K562 (cell line): ENCODE measurements at regions not wholly inside any gene's neighbourhood (a gene's known extent, or its start where the extent isn't known, plus 50 kb on each side); places are given as distances from the start of the nearest gene placed in this dataset.

Experiments used
- ATAC-seq: fragments of 200-7000 bp; cut with Tn5 transposase; 3 replicates; pipeline ENCODE4 v1.9.1; 2020; ENCODE audit warnings: moderate library complexity
- BruUV-seq: library from RNA; stranded (reverse); fragments of 400-500 nt; replicated peaks from 2 replicates; lab custom pipeline; 2021; lab: Mats Ljungman, UMichigan
- CTCF ChIA-PET: fragments of 300-600 bp; formaldehyde crosslinking; extraction: SDS; loops from one replicate; lab custom pipeline; 2021; ENCODE audit warnings: low intra/inter-chr PET ratio; lab: Yijun Ruan, JAX
- POLR2A ChIA-PET: fragments of 300-600, 350-650 bp; sonication (Branson Sonifier 250); formaldehyde crosslinking; extraction: SDS; loops from one replicate; lab custom pipeline; 2021; ENCODE audit warnings: antibody characterized with exemption, inconsistent platforms; lab: Yijun Ruan, JAX
- DNase-seq, 4 experiments: peaks; one replicate each; pipeline versions ENCODE4 v3.0.0 to v3.0.0-alpha.2; 2011 to 2018; ENCODE audit warnings: low spot score in 3 of 4, mixed read lengths in 3 of 4; ENCODE audit errors: extremely low read depth in 1 of 4
- FAIRE-seq: peaks from 2 replicates; lab custom pipeline; 2011; peaks lifted over from hg19 to GRCh38; lab: Jason Lieb, UNC
- H2AFZ ChIP-seq: 2 replicates; pipeline ENCODE4 v1.6.0; 2011; ENCODE audit warnings: low read depth, low read length, control low read depth, inconsistent platforms
- H3K27ac ChIP-seq: fragments of 200-600 bp; 3 replicates; pipeline ENCODE4 v1.8.0; 2011; ENCODE audit warnings: low read depth, mild to moderate bottlenecking, control low read depth, inconsistent platforms, low read length, moderate library complexity, mixed read lengths; ENCODE audit errors: extremely low read depth
- H3K27me3 ChIP-seq, 2 experiments: fragments of 300-600 bp in 1 of 2; 2 replicates in 1 of 2; 3 replicates in 1 of 2; pipeline versions ENCODE4 v1.6.0 to v1.8.0; 2011; ENCODE audit warnings: inconsistent platforms in 2 of 2, low read length in 2 of 2, mild to moderate bottlenecking in 1 of 2, mixed read lengths in 1 of 2, moderate library complexity in 1 of 2; ENCODE audit not compliant: control insufficient read depth in 2 of 2, insufficient read depth in 2 of 2
- H3K36me3 ChIP-seq: fragments of 300-600 bp; 3 replicates; pipeline ENCODE4 v1.8.0; 2011; ENCODE audit warnings: mild to moderate bottlenecking, low read length, inconsistent platforms; ENCODE audit not compliant: control insufficient read depth, insufficient read depth
- H3K4me1 ChIP-seq, 2 experiments: fragments of 200-600 bp in 1 of 2; replicated peaks in 1 of 2; 2 replicates in 1 of 2; 3 replicates in 1 of 2; pipeline versions ENCODE4 v1.5.1 to v1.8.0; 2011; ENCODE audit warnings: inconsistent platforms in 2 of 2, low read length in 2 of 2, mild to moderate bottlenecking in 1 of 2, mixed read lengths in 1 of 2, moderate library complexity in 1 of 2; ENCODE audit not compliant: control insufficient read depth in 2 of 2, insufficient read depth in 2 of 2
- H3K4me2 ChIP-seq: 2 replicates; pipeline ENCODE4 v1.6.1; 2011; ENCODE audit warnings: low read length, control low read depth, inconsistent platforms, mixed read lengths; ENCODE audit not compliant: insufficient read depth
- H3K4me3 ChIP-seq: fragments of 200-600 bp; sonication (generic), shearing (Covaris generic); 2 replicates; pipeline ENCODE4 v1.5.1; 2016; ENCODE audit warnings: control low read depth, inconsistent platforms
- H3K79me2 ChIP-seq: fragments of 200-600 bp; 3 replicates; pipeline ENCODE4 v1.8.0; 2011; ENCODE audit warnings: low read length, inconsistent platforms; ENCODE audit not compliant: control insufficient read depth, insufficient read depth
- H3K9ac ChIP-seq, 2 experiments: 2 replicates each; pipeline versions ENCODE4 v1.6.0 to v1.6.1; 2011; ENCODE audit warnings: low read depth in 2 of 2, low read length in 2 of 2, control low read depth in 1 of 2, inconsistent platforms in 1 of 2, mild to moderate bottlenecking in 1 of 2, mixed read lengths in 1 of 2; ENCODE audit not compliant: insufficient read depth in 1 of 2
- H3K9me1 ChIP-seq: one replicate; pipeline ENCODE4 v1.6.0; 2011; ENCODE audit warnings: inconsistent platforms, mild to moderate bottlenecking, low read length, moderate library complexity; ENCODE audit not compliant: control insufficient read depth, insufficient read depth
- H3K9me3 ChIP-seq: replicated peaks from 2 replicates; pipeline ENCODE4 v1.5.1; 2011; ENCODE audit warnings: low read depth, low read length, inconsistent platforms; ENCODE audit not compliant: control insufficient read depth, insufficient read depth
- H4K20me1 ChIP-seq: replicated peaks from 2 replicates; pipeline ENCODE4 v1.6.1; 2011; ENCODE audit warnings: low read length, inconsistent platforms, mixed read lengths; ENCODE audit not compliant: control insufficient read depth, insufficient read depth
- ARNT ChIP-seq, 2 experiments: fragments of 450-650 bp; IDR thresholded peaks; 2 replicates each; pipeline ENCODE4 v1.6.1; 2016; ENCODE audit warnings: mild to moderate bottlenecking in 1 of 2
- BRD9 ChIP-seq: fragments of 450-650 bp; IDR thresholded peaks from 2 replicates; pipeline ENCODE4 v1.6.1; 2018; ENCODE audit warnings: low read depth; ENCODE audit not compliant: partially characterized antibody
- KAT7 ChIP-seq: sonication (generic); formaldehyde crosslinking; IDR thresholded peaks from 2 replicates; pipeline ENCODE4 v1.8.0; 2022; ENCODE audit warnings: missing genetic modification reagents, mild to moderate bottlenecking, borderline replicate concordance
- MAFF ChIP-seq: IDR thresholded peaks from 2 replicates; pipeline ENCODE4 v1.6.1; 2012; ENCODE audit warnings: low read length, improper control_type of control experiment
- MLLT1 ChIP-seq, 2 experiments: fragments of 450-650 bp; IDR thresholded peaks; 2 replicates each; pipeline ENCODE4 v1.6.1; 2016
- NFIX ChIP-seq: fragments of 250-450 bp; sonication (Bioruptor Pico); IDR thresholded peaks from 2 replicates; pipeline ENCODE4 v1.4.0; 2020; ENCODE audit warnings: low read depth, mild to moderate bottlenecking, moderate library complexity
- POLR2AphosphoS5 ChIP-seq: IDR thresholded peaks from 2 replicates; pipeline ENCODE4 v1.6.1; 2011; ENCODE audit warnings: mild to moderate bottlenecking, low read depth, low read length, moderate library complexity; ENCODE audit not compliant: control insufficient read depth, insufficient read depth
- POLR2H ChIP-seq: IDR thresholded peaks from 2 replicates; pipeline ENCODE4 v1.6.1; 2016; ENCODE audit warnings: missing genetic modification characterization, low read depth, mild to moderate bottlenecking, control low read depth, missing compliant biosample characterization, moderate library complexity
- TARDBP ChIP-seq: fragments of 450-650 bp; IDR thresholded peaks from 2 replicates; pipeline ENCODE4 v1.6.1; 2016
- TCF7L2 ChIP-seq: fragments of 150-350 bp; IDR thresholded peaks from 2 replicates; pipeline ENCODE4 v1.6.1; 2016; ENCODE audit warnings: low read depth, mild to moderate bottlenecking, low read length, moderate library complexity
- ZFP91 ChIP-seq: sonication (generic); formaldehyde crosslinking; IDR thresholded peaks from 2 replicates; pipeline ENCODE4 v1.8.0; 2022; ENCODE audit warnings: mild to moderate bottlenecking, missing genetic modification reagents
- ZKSCAN8 ChIP-seq: fragments of 200-800 bp; sonication (Bioruptor generic); IDR thresholded peaks from 2 replicates; pipeline ENCODE4 v1.6.1; 2016; ENCODE audit warnings: missing genetic modification characterization, missing compliant biosample characterization
- ZMIZ1 ChIP-seq, 2 experiments: fragments of 150-350 bp in 1 of 2; IDR thresholded peaks; 2 replicates each; pipeline ENCODE4 v1.6.1; 2012 to 2016; ENCODE audit warnings: low read depth in 2 of 2, low read length in 2 of 2, mild to moderate bottlenecking in 1 of 2, moderate library complexity in 1 of 2
- ZNF57 ChIP-seq: fragments of 450-650 bp; formaldehyde crosslinking; IDR thresholded peaks from 2 replicates; pipeline ENCODE4 v1.4.0; 2020; ENCODE audit warnings: mild to moderate bottlenecking, moderate library complexity
- ZNF655 ChIP-seq: fragments of 250-450 bp; sonication (Bioruptor Pico); IDR thresholded peaks from 2 replicates; pipeline ENCODE4 v1.5.0; 2021
- WGBS: fragments of 100-300 bp; shearing (Covaris generic); methylation state at CpG from one replicate; pipeline ENCODE4 v1.1.6; 2016; ENCODE audit warnings: low coverage, mixed read lengths; ENCODE audit not compliant: insufficient coverage; ENCODE audit errors: missing lambda C conversion rate; 5-methylcytosine and 5-hydroxymethylcytosine counted together
- in situ Hi-C: fragments of 300-500 bp; cut with MboI; formaldehyde crosslinking; loops from 4 replicates; pipeline ENCODE4 v1.15.0; 2018; ENCODE audit warnings: inconsistent platforms, mixed read lengths
- intact Hi-C: fragments of 100-400 bp; cut with micrococcal nuclease; formaldehyde crosslinking; loops from 2 replicates; pipeline ENCODE4 v1.14.2; 2022

DNA sequence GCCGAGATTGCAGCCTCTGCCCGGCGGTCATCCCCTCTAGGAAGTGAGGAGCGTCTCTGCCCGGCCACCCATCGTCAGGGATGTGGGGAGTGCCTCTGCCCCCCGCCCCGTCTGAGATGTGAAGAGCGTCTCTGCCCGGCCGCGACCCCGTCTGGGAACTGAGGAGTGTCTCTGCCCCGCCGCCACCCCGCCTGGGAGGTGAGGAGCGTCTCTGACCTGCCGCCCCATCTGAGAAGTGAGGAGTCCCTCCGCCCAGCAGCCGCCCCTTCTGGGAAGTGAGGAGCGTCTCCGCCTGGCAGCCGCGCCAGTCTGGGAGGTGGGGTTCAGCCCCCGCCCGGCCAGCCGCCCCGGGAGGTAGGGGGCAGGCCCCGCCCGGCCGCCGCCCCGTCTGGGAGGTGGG lies 544.0 kb downstream of the CCER1 start:
- H3K79me2 ChIP-seq, result no peaks in the 10 kb centered on the region
- H3K4me2 ChIP-seq, result no peak overlapping the region
- no peaks in the 10 kb centered on the region for H3K27me3 ChIP-seq
- FAIRE-seq (no peak), ATAC-seq (no peak), DNase-seq (no peak)
- ChIA-PET POLR2A (no interaction called here), CTCF (no interaction called here)
- H2AFZ ChIP-seq, result no peak overlapping the region
- no peaks in the 10 kb centered on the region for H3K9me3 ChIP-seq
- no peak overlapping the region for H3K27ac ChIP-seq
- H4K20me1 ChIP-seq, result no peaks in the 10 kb centered on the region
- intact Hi-C loops, result no loop called here
- 2% methylated on average over 19 of the region's 33 CpGs for WGBS
- no peaks in the 10 kb centered on the region for H3K9me1 ChIP-seq
- H3K4me3 ChIP-seq, result no peak overlapping the region
- no peak overlapping the region for H3K9ac ChIP-seq
- no peaks in the 10 kb centered on the region for H3K4me1 ChIP-seq
- H3K36me3 ChIP-seq, result no peaks in the 10 kb centered on the region
- in situ Hi-C loops, result no loop called here
- no TSS peak for BruUV-seq
- TF ChIP-seq ZKSCAN8 (no peak), ZMIZ1 (IDR thresholded peaks at IDR 0.05; ENCODE audit: low read depth in 2 of 2, low read length in 2 of 2) (no peak), ARNT (IDR thresholded peaks at IDR 0.05) (no peak), TCF7L2 (no peak), ZFP91 (CRISPR knock-in tag) (no peak), KAT7 (no peak), TARDBP (no peak), POLR2H (tag) (no peak), POLR2AphosphoS5 (no peak), NFIX (CRISPR knock-in tag) (no peak), ZNF57 (CRISPR knock-in tag) (no peak), BRD9 (no peak), ZNF655 (CRISPR knock-in tag) (no peak), MLLT1 (IDR thresholded peaks at IDR 0.05) (no peak), MAFF (no peak)
